Breast epithelium (tissue), 3 donors: ENCODE measurements at regions not wholly inside any gene's neighbourhood (a gene's known extent, or its start where the extent isn't known, plus 50 kb on each side); places are given as distances from the start of the nearest gene placed in this dataset.

Source experiments
- CTCF ChIP-seq, 3 donors: fragments of 450-650 bp; IDR thresholded peaks; one replicate each; pipeline ENCODE4 v1.5.1; 2016 to 2017; ENCODE audit warnings: antibody characterized with exemption in 3 of 3, mild to moderate bottlenecking in 3 of 3, moderate library complexity in 3 of 3
- POLR2AphosphoS5 ChIP-seq, 3 donors: sonication (generic); formaldehyde crosslinking; IDR thresholded peaks; one replicate each; pipeline ENCODE4 v1.6.1; 2017; ENCODE audit warnings: antibody characterized with exemption in 3 of 3

DNA sequence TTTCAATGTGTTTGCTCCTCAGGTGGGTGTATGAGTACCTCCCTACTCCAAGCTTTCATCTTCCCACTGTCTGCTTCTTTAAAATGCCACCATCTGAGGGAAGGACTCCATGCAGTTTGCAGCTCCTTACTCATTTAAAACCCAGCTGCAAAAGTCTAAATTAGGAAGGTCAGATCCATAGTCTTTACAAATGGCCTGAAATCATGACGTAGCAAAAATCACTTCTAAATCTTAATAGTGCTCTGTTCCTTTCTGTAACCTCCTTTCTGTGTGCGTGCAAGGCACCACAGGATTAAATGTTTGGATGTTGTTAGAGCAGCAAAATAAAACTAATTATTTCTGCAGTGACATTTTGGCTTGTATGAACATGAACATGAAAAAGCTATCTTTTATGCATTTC lies 366.9 kb upstream of the IGFBP3 start:
- TF ChIP-seq CTCF (IDR thresholded peaks at IDR 0.05): no peak
- TF ChIP-seq POLR2AphosphoS5 (IDR thresholded peaks at IDR 0.05): no peak
